ENCODE measurements at regions not wholly inside any gene's neighbourhood (a gene's known extent, or its start where the extent isn't known, plus 50 kb on each side); places are given as distances from the start of the nearest gene placed in this dataset.

- TF ChIP-seq POLR2AphosphoS5 (IDR thresholded peaks at IDR 0.05; ENCODE audit: borderline replicate concordance, low read depth, low read length) (no peak), EZH2 (IDR thresholded peaks at IDR 0.05) (no peak), FOXP2 (optimal IDR thresholded peaks at IDR 0.05; ENCODE audit: control extremely low read depth, extremely low read length, insufficient read depth) (no peak)
Observed at GRCh38 chr17:54626146-54626703, 274.4 kb upstream of the TOM1L1 start.

All from SK-N-MC (cell line).